ENCODE measurements at regions not wholly inside any gene's neighbourhood (a gene's known extent, or its start where the extent isn't known, plus 50 kb on each side); places are given as distances from the start of the nearest gene placed in this dataset.

- no peak for TF ChIP-seq CTCF (IDR thresholded peaks at IDR 0.05; ENCODE audit: unreplicated experiment)
- Mint-ChIP-seq H3K27me3 (ENCODE audit: unreplicated experiment) (no peaks in the 10 kb centered on the region), H3K4me1 (ENCODE audit: unreplicated experiment) (no peaks in the 10 kb centered on the region), H3K27ac (ENCODE audit: unreplicated experiment) (no peak overlapping the region), H3K9me3 (ENCODE audit: unreplicated experiment) (no peaks in the 10 kb centered on the region), H3K36me3 (ENCODE audit: low read depth, unreplicated experiment) (no peaks in the 10 kb centered on the region), H3K4me3 (ENCODE audit: unreplicated experiment) (no peak overlapping the region)
- no peak for DNase-seq (ENCODE audit: low spot score)
Observed at GRCh38 chr13:97648881-97649224, 214.9 kb downstream of the RAP2A start.

GRCh38 chr13:97653443-97654140 lies 219.6 kb downstream of the RAP2A start:
- H3K9me3 Mint-ChIP-seq (ENCODE audit: unreplicated experiment), result no peaks in the 10 kb centered on the region
- no peak for TF ChIP-seq CTCF (IDR thresholded peaks at IDR 0.05; ENCODE audit: unreplicated experiment)
- DNase-seq (ENCODE audit: low spot score), result no peak
- H3K27me3 Mint-ChIP-seq (ENCODE audit: unreplicated experiment), result peaks cover 1% of the 10 kb centered on the region
- peaks cover 16% of the 10 kb centered on the region for H3K4me1 Mint-ChIP-seq (ENCODE audit: unreplicated experiment)
- no peaks in the 10 kb centered on the region for H3K36me3 Mint-ChIP-seq (ENCODE audit: low read depth, unreplicated experiment)
- H3K4me3 Mint-ChIP-seq (ENCODE audit: unreplicated experiment), result no peak overlapping the region
- H3K27ac Mint-ChIP-seq (ENCODE audit: unreplicated experiment), result no peak overlapping the region

GRCh38 chr13:97654236-97654635 lies 220.3 kb downstream of the RAP2A start:
- Mint-ChIP-seq H3K27me3 (ENCODE audit: unreplicated experiment) (peaks cover 1% of the 10 kb centered on the region), H3K4me1 (ENCODE audit: unreplicated experiment) (peaks cover 17% of the 10 kb centered on the region), H3K27ac (ENCODE audit: unreplicated experiment) (no peak overlapping the region), H3K9me3 (ENCODE audit: unreplicated experiment) (no peaks in the 10 kb centered on the region), H3K36me3 (ENCODE audit: low read depth, unreplicated experiment) (no peaks in the 10 kb centered on the region), H3K4me3 (ENCODE audit: unreplicated experiment) (no peak overlapping the region)
- DNase-seq (ENCODE audit: low spot score), result no peak
- no peak for TF ChIP-seq CTCF (IDR thresholded peaks at IDR 0.05; ENCODE audit: unreplicated experiment)

- Mint-ChIP-seq H3K4me3 (ENCODE audit: unreplicated experiment) (no peak overlapping the region), H3K27ac (ENCODE audit: unreplicated experiment) (no peak overlapping the region), H3K4me1 (ENCODE audit: unreplicated experiment) (peaks cover 49% of the 10 kb centered on the region), H3K27me3 (ENCODE audit: unreplicated experiment) (peaks cover 1% of the 10 kb centered on the region), H3K9me3 (ENCODE audit: unreplicated experiment) (no peaks in the 10 kb centered on the region), H3K36me3 (ENCODE audit: low read depth, unreplicated experiment) (no peaks in the 10 kb centered on the region)
- TF ChIP-seq CTCF (IDR thresholded peaks at IDR 0.05; ENCODE audit: unreplicated experiment), result no peak
- DNase-seq (ENCODE audit: low spot score), result no peak
Observed at GRCh38 chr13:97658556-97658955, 224.6 kb downstream of the RAP2A start.

- no peak overlapping the region for H3K4me3 Mint-ChIP-seq (ENCODE audit: unreplicated experiment)
- no peaks in the 10 kb centered on the region for H3K36me3 Mint-ChIP-seq (ENCODE audit: low read depth, unreplicated experiment)
- H3K27ac Mint-ChIP-seq (ENCODE audit: unreplicated experiment), result peak overlapping the region; percentile 72
- peaks cover under 1% of the 10 kb centered on the region for H3K27me3 Mint-ChIP-seq (ENCODE audit: unreplicated experiment)
- H3K9me3 Mint-ChIP-seq (ENCODE audit: unreplicated experiment), result no peaks in the 10 kb centered on the region
- H3K4me1 Mint-ChIP-seq (ENCODE audit: unreplicated experiment), result peaks cover 49% of the 10 kb centered on the region
- peak; percentile 46 for DNase-seq (ENCODE audit: low spot score)
- TF ChIP-seq CTCF (IDR thresholded peaks at IDR 0.05; ENCODE audit: unreplicated experiment), result no peak
Observed at GRCh38 chr13:97659602-97660001, 225.6 kb downstream of the RAP2A start.

All from endothelial cell (in vitro differentiated cells).